Embryonic facial prominence (tissue), 1 donor: ENCODE measurements at regions not wholly inside any gene's neighbourhood (a gene's known extent, or its start where the extent isn't known, plus 50 kb on each side); places are given as distances from the start of the nearest gene placed in this dataset.

Source experiments
- DNase-seq: peaks from one replicate; pipeline ENCODE4 v3.0.0-alpha.2; 2016; ENCODE audit errors: extremely low spot score

DNA sequence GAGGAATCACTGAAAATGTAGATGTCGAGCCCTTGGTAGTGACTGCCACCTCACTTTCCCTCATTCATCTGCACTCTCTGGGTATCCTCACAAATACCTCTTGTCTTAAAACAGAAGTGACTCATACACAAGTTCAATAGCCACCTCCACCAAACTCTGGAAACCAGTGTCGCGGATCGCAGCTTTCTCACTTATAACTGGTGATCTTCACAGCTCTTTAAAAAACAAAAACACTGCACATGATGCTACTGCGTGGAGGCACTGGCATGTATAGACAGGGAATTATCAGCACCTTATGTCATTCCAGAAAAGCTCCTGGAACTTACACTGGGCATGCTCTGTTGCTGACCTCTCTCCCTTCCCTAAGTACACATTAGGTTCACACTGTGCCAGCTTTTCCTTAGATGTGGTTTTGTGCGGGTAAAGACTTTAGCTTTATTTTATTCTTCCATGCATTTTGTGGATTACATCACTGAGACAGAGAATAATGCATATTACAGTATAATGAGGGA lies 425.5 kb upstream of the CADM1 start:
- no peak for DNase-seq

DNA sequence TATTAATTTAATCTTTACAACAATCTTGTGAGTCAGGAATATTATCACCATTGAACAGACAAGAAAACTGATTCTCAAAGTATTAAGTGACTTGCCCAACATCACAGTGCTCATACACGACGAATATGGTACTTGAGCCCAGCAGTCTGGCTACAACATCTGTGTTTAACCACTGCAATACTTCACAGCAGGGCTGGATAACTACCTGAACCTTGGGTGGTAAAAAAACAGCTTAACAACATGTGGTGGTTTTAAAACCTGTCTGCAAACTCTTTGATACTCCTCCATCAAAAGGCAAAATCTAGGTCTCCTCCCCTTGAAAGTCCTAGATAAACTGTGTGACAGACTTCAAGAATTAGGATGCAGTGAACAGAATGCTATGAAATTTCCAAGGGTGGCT lies 424.6 kb upstream of the CADM1 start:
- DNase-seq = no peak

DNA sequence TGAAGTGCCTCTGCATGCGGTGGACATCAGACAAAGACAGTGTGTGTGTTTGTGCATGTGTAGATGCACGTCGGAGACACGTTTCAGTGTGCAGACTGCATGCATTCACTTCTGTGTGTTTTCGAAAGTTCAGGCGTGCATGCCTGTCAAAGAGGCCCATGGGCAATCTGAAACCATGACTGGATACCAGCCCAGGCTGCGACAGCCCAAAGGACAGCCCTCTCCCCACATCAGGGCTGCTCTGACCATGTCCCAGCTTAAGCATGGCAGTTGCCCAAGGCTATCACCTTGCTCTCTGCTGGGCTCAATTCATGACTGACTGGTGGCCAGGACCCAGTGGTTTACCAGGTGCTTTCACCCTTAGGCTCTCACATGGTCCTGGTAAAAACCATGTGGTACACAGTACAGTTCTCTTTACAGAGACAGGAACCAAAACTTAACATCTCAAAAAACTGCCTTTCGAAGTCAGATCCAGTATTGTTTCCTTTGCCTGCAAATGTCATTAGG lies 423.7 kb upstream of the CADM1 start:
- DNase-seq = no peak

DNA sequence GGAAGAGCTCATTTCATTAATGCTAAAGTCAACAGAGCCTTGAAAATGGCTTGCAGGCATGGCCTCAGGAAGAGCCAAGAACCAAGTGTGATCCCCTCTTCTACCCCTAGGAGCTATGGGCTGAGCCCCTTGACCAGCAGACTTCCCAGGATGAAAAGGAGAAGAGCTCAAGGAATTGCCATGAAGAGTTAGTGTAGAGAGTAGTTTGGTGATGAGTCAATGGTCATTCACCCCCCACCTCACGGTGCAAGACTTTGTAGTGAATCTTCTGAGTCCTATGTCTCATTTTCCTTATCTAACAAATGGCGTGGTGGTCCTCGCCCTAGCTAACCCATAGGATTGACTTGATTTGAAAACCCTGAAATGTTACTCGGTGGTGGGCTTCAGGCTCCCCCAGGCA lies 422.4 kb upstream of the CADM1 start:
- no peak for DNase-seq

DNA sequence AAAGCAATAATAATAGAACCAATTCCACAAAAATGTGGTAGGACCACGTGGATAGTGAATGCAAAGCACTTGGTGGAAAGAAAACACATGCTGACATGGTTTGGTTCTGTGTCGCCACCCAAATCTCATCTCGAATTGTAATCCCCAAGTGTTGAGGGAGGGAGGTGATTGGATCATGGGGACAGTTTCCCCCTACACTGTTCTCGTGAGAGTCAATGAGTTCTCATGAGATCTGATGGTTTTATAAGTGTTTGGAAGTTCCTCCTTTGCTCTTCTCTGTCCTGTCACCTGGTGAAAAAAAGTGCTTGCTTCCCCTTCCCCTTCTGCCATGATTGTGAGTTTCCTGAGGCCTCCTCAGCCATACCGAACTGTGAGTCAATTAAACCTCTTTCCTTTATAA lies 421.9 kb upstream of the CADM1 start:
- DNase-seq = no peak

DNA sequence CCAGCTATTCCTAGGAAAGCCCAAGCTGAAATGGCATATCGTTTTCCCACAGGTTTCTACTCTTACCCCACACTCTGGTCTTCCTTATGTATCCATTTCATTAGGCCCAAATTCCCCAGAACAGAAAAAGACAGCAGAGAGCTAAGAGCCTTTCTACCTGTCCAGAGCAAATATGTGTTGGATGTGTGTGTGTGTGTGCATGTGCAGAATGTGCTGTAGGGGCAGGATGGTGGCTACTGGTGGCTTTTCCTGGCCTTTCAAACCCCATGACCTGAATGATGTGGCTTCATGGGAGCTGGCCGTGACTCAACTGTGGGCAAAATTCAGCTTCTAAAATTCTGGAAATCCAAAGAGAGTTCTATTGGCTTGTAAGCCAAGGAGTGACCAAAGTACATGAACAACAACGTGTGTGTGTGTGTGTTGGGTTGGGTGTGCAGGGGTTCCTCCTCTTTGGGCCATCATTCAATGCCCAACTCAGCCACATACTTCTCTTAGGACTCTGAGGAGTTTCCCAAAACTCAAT lies 421.4 kb upstream of the CADM1 start:
- DNase-seq = no peak

DNA sequence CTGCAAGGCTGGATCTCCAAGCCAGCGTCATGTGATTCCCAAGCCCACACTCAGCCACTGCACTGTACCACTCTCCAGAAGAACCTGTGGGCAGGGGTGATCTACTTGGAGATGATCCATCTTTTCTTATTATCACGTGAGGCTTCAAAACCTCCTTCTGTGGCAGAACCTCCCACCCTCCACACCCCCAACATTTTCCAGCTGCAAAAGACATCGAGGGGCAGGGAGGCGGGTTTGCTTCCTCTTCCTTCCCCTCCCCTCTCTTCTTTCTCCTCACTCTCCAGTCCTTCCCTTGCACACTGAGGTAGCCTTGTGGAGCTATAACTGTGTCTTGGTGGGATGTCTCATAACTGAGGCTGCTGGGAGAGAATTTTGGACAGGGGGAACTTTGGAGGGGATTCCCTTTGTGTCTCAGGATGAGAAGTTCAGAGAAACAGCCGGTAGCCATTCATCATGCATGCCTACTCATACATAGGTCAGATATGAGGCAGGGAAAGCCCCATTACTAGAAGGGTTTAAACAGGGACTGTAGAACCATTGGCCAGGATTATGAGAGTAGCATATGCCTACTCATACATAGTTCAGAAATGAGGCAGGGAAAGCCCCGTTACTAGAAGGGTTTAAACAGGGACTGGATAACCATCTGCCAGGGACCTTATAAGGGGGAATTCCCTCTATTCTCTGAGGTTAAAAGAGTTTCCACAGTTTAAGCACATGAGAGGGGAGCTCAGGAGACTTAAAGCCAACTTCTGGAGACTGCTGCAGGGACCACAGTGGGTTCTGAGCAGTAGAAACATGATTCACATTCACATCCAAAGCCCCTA lies 420.7 kb upstream of the CADM1 start:
- no peak for DNase-seq

DNA sequence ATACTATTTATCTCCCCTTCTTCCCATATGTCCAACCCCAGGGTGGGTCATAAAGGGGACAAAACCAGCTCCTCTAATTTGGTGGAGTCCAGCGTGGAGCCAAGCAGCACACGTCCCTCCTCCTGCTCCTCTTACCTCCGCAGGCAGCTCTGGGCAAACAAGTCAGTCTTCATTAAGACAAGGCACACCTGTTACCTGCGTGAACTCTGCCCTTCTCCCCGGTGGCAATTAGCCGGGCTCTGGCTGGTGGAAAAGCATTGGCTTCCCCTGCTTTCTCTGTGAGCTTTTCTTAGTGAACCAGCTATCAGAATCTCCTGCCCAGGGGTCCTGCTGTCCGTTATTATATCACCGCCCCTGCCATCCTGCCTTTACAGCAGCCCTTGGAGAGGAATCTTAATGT lies 418.7 kb upstream of the CADM1 start:
- no peak for DNase-seq

DNA sequence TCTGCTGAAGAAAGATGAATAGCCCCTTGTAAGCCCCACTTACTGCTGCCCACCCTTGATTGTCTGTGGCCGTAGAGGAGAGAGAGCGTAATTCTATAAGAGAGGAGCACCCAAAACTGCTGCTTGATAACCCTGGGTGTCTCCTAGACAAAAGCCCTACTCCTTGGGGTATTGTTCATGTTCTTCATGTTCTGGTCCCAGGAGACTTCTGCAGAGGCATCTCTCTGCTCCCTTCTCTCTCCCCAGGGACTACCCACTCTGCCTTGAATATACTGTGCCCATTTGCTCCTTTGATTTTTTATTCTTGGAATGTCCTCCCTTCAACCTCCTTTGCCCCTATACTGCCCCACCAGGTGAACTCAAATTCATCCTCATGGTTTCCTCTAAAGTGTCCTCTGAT lies 417.8 kb upstream of the CADM1 start:
- DNase-seq = no peak

DNA sequence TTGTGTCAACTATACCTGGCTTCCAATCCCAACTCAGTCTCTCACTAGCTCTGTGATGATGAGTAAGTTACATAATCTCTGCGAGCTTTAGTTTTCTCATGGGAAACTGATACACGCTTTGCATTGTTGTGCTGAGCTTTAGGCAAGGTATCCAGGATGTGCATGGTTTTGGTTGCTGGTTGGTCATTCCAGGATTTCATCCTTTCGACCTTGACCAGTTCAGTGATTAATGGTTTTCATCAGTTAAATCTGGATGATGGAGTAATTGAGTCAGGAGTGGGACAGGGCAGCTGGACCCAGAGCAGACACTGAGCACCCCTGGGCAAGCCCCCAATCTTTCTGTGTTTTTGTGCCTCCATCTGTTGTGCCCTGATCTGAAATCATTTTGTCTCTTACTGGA lies 417.3 kb upstream of the CADM1 start:
- no peak for DNase-seq

DNA sequence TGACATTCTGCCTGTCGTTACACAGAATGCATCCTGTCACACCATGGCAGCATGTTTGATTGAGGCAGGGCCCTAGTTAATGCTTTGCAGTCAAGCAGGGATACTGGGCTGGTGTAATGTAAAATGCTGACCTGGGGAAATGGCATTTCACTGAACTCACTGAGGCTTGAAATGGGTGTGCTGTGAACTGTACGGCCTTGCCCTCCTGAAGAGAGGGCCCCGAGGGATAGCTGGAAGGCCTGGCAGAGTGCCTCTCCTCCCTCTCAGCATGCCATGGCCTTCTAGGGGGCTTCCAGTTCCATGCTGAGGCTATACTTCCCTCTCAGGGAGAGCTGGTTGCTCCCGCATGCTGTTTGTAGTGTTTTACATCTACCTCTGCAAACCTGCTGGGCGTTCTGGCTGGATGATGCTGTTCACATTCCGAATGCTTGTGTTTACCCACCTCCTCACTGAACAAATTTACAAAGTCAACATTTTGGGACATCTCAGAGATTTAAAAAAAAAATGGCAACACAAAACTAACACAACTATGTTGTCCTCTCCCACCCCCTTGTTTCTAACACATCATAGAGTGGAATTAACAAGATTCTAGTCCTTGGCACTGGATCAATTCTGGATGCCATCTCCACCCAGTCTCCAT lies 416.7 kb upstream of the CADM1 start:
- DNase-seq = no peak

DNA sequence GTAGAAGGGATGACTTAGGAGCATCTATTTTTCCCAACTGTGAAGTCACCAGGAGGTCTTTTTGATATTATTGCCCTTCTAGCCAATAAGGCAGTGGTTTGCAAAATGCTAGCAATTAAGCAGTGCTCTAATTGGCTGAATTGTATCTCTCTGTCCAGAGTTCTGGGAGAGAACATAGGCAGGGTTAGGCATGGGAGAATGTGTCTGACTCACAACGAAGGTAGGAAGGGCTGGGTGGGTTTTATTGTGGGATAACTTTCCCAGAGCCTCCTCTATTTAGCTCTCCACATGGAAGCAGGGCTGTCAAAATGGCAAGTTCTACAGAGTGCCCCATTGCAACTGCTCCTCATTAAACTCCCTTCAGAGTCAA lies 415.9 kb upstream of the CADM1 start:
- DNase-seq = no peak

DNA sequence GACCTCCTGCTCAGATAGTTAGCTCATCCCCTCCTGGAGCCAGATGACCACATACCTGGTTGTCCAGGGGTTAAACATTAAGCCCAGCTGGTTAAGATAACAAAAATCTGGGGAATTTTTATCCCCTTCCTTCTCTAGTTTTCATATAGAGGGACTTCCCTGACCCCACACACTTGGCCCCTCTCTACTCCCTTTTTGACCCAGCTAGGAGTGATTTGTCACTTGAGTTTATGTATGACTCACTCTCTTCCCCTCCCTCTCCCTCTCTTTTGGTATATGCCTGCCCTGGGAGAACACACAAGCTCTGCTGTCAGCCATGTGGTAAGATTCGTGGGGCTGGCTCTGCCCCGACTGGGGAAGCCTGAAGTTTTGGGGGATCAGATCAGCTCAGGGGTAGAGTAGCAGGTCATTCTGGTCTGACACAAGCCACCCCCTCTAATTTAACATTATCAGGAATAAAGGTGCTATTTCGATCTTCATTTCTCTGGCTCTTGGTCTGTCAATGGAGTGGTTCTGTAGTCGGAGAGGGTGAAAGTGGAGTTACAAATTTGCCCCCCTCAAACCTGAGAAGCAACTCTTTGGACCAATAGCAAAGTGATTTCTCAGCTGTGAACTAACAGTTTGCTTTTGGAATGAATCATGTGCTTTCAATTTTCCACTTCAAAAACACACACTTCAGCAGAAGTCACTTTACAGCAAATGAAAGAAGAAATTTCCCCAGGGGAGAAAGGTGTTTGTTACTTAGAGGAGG lies 415.3 kb upstream of the CADM1 start:
- DNase-seq = no peak

DNA sequence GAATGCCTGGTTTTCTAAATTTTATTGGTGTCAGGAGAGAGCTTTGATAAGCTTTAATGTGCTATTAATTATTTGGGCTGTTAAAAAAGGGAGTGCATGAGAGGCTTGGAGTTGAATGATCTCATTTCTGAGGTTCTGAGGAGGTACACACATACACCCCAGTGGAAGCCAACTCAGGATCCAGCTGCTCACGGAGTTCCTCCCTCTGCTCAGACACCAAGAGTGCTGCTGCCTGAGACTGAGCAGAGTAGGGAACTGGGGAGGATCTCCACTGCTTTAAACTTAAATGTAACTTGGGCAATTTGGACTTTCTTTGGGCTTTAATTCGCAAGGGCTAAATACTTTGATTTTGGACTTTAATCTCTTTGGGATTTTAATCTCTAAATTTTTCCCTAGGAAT lies 414.4 kb upstream of the CADM1 start:
- no peak for DNase-seq

DNA sequence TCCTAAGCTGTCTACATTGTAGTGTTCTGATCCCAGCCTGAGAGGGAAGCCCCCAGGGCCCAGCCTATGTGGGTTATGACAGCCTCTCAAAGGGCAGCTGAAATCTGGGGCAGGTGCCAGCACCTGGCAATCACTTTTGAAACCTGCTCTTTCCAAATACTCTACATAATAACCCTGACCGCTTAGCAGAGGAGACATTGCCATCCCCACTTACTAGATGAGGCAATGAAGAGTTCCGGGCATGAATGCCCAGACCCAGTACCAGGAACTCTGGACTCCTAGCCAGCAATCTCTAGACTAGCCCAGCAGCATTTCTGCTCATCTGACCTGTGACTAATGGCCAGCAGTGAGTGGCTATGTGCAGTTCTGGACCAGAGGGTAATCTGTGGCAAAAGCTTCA lies 412.4 kb upstream of the CADM1 start:
- DNase-seq = no peak

DNA sequence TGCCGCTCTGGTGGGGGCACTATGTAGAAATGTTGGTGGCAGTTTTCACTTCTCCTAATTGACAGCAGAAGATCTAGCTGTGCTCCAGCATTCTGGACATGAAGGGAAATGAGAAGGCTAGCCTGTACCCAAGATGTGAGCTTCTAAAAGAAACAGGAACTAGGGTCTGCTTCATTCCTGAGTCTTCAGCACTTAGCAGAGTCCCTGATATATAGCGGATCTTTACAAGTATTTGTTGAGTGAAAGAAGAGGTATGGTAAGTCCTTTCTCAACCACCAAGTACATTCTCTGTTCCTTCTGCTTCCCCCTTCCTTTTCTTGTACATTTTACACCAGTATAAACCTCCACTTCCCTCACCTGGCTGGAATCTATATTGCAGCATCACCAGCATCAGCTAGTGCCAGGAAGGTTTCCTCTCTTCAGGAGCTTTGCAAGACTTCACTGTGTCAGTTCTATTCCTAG lies 408.3 kb upstream of the CADM1 start:
- no peak for DNase-seq

DNA sequence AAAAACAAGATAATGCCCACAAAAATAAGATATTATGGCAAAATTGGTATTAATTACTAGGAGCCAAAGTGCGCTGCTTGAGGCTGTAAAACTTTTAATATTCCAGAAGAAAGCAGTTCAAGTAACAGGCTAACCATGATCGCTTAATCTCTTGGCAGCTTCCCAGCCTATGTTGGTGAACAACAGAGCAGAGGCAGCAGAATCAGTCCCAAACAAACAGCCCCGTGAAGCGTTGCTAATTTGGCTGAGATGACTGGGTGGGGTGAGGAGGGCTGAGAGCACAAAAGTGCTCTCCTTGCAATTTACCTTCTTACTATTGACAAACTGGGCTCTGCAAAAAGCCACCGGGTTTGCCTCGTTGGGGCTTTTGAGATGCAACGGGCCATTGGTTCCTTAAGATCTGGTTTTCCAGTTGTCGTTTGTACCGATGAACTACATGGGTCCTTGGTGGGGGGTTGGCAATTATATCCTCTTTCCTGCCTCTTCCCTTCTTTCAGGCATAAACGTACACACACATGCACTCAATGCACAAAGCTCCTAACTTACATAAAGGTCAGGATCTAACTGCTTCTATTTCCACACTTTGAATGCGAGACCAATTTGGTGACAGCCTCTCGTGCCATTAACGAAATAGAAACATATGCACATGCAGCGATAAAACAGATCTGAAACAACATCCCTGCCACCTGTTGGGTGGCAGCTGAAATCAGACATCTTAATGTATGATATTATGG lies 407.6 kb upstream of the CADM1 start:
- no peak for DNase-seq

DNA sequence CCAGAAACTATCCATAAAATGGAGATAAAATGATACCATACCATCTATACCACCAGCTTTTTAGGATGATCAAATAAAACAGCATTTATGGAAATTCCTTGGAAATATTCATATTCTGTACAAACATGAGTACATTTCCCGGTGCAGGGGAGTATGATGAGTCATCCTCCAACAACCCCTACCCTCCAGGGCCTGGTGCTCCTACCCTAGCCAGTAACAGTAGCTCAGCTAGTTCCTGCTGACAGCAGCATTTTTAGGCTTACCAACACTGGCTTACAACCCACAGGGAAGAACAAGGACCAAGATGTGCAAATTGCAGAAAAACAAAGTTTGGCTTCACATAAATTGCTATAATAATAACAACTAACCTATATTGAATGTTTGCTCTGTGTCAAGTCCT lies 406.2 kb upstream of the CADM1 start:
- no peak for DNase-seq

DNA sequence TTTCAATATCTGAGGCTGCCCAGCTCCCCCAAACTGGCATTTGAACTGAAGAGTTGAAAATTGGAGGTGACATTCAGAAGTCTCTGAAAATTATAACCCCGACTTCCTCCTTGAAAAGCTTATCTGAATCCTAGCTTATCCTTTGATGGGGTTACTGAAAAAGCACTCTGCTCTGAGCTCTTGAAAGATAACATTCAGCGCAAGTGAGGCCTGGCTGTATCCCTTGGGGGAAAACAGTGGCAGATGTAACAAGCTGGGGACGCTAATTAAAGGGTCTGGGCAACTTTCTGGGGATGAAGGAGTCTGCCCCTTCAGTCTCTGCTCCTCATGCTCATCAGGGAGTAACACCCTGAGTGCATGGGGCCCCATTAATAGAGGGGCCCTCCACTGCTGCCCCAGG lies 402.0 kb upstream of the CADM1 start:
- DNase-seq = no peak

DNA sequence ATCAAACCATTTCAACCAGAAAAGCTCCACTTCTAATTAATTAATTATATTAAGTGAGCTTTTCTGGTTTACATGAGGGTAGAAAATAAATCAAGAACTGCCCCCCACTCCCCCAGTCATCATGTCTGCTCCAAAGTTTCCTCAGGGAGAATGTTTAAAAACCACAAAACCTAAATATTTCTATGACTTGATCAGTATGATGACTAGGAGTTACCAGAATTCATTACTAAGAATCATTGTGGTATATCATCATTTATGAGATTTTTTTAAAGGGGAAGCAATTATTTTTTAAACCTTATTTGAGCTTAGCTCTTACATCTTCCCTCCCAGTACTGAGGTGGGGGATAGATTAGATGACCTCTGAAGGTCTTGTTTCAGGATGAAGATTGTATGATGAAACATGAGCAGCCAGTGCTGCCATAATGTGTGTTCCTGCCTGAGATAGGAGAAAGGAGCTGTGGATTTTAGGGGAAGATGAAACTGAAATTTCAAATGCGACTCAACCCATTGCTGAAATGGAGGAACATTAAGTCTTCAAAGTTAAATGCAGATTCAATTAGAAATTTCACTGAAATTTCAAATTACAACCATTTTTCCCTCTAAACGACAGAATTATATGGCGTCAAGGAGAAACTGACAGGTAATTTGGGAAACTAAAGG lies 401.3 kb upstream of the CADM1 start:
- no peak for DNase-seq

DNA sequence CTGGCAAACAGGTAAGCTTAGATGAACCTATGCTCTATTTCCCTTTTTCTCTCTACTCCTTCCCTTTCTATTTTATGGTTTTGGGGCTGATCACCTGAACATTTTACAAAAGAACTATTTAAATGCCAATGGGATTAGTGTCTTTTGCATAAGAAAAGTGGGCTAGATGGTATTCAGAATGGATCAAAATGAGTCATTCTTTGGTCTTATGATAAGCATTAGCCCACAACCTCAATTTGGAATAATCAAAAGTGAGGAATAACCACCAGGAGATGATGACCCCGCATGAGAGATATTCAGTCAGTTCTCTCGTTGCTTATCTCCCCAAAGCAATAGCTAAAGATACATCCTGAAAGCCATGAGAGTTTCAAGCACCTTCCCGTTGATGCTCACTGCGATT lies 399.0 kb upstream of the CADM1 start:
- no peak for DNase-seq
